ENCODE measurements at regions not wholly inside any gene's neighbourhood (a gene's known extent, or its start where the extent isn't known, plus 50 kb on each side); places are given as distances from the start of the nearest gene placed in this dataset.

GRCh38 chr2:217478831-217479455 lies 523.9 kb downstream of the TNS1 start:
- DNase-seq (ENCODE audit: low spot score) = no peak

- no peak for DNase-seq (ENCODE audit: low spot score)
These were observed 525.2 kb downstream of the TNS1 start for GRCh38 chr2:217477583-217477982.

- DNase-seq (ENCODE audit: low spot score) = no peak
These were observed 527.0 kb downstream of the TNS1 start for GRCh38 chr2:217475791-217476190.

GRCh38 chr2:217475101-217475500 lies 527.7 kb downstream of the TNS1 start:
- no peak for DNase-seq (ENCODE audit: low spot score)

- peak; percentile 69 for DNase-seq (ENCODE audit: low spot score)
These were observed 531.5 kb downstream of the TNS1 start for GRCh38 chr2:217471319-217471718.

GRCh38 chr2:217469203-217469810 lies 533.5 kb downstream of the TNS1 start:
- DNase-seq (ENCODE audit: low spot score) = no peak

GRCh38 chr2:217468042-217468830 lies 534.6 kb downstream of the TNS1 start:
- no peak for DNase-seq (ENCODE audit: low spot score)

GRCh38 chr2:217467331-217467730 lies 535.5 kb downstream of the TNS1 start:
- peak; percentile 33 for DNase-seq (ENCODE audit: low spot score)

- DNase-seq (ENCODE audit: low spot score) = no peak
These were observed 536.0 kb downstream of the TNS1 start for GRCh38 chr2:217466805-217467204.

GRCh38 chr2:217466104-217466503 lies 536.7 kb downstream of the TNS1 start:
- DNase-seq (ENCODE audit: low spot score) = no peak

- no peak for DNase-seq (ENCODE audit: low spot score)
These were observed 537.7 kb downstream of the TNS1 start for GRCh38 chr2:217465100-217465499.

GRCh38 chr2:217463402-217464075 lies 539.3 kb downstream of the TNS1 start:
- no peak for DNase-seq (ENCODE audit: low spot score)

GRCh38 chr2:217462121-217462520 lies 540.7 kb downstream of the TNS1 start:
- DNase-seq (ENCODE audit: low spot score) = no peak

- DNase-seq (ENCODE audit: low spot score) = no peak
These were observed 541.1 kb downstream of the TNS1 start for GRCh38 chr2:217461674-217462073.

- peak; percentile 38 for DNase-seq (ENCODE audit: low spot score)
These were observed 543.0 kb downstream of the TNS1 start for GRCh38 chr2:217459680-217460405.

- DNase-seq (ENCODE audit: low spot score) = no peak
These were observed 543.8 kb downstream of the TNS1 start for GRCh38 chr2:217459016-217459415.

- DNase-seq (ENCODE audit: low spot score) = no peak
These were observed 546.8 kb downstream of the TNS1 start for GRCh38 chr2:217456016-217456415.

GRCh38 chr2:217452928-217453327 lies 549.9 kb downstream of the TNS1 start:
- no peak for DNase-seq (ENCODE audit: low spot score)

- peak; percentile 21 for DNase-seq (ENCODE audit: low spot score)
These were observed 551.1 kb downstream of the TNS1 start for GRCh38 chr2:217451666-217452065.

GRCh38 chr2:217449444-217449843 lies 553.4 kb downstream of the TNS1 start:
- DNase-seq (ENCODE audit: low spot score) = no peak

- DNase-seq (ENCODE audit: low spot score) = no peak
These were observed 553.9 kb downstream of the TNS1 start for GRCh38 chr2:217448860-217449259.

GRCh38 chr2:217445723-217446122 lies 557.1 kb downstream of the TNS1 start:
- peak; percentile 52 for DNase-seq (ENCODE audit: low spot score)

Data from AG20443 (cell line).